D721Med (cell line): ENCODE measurements at regions not wholly inside any gene's neighbourhood (a gene's known extent, or its start where the extent isn't known, plus 50 kb on each side); places are given as distances from the start of the nearest gene placed in this dataset.
"Not testable (repeated sequence)": the region's sequence is repeated elsewhere in the genome, so short reads cannot be mapped to it uniquely, and the experiment has no call there.

Source experiments
- DNase-seq: peaks from one replicate; pipeline ENCODE4 v3.0.0; 2011; ENCODE audit warnings: low spot score; ENCODE audit not compliant: insufficient read length
- FAIRE-seq: peaks from 2 replicates; lab custom pipeline; 2011; peaks lifted over from hg19 to GRCh38; lab: Jason Lieb, UNC
- TF ChIP-seq, protein P1 (sequence below): IDR thresholded peaks from 2 replicates; pipeline ENCODE4 v1.5.1; 2012; ENCODE audit warnings: mild to moderate bottlenecking, control low read depth; ENCODE audit not compliant: insufficient read depth; ENCODE audit errors: missing control alignments

GRCh38 chr12:13924286-13924685 is 57.1 kb downstream of the GRIN2B start:
- TF ChIP-seq, protein P1, sequence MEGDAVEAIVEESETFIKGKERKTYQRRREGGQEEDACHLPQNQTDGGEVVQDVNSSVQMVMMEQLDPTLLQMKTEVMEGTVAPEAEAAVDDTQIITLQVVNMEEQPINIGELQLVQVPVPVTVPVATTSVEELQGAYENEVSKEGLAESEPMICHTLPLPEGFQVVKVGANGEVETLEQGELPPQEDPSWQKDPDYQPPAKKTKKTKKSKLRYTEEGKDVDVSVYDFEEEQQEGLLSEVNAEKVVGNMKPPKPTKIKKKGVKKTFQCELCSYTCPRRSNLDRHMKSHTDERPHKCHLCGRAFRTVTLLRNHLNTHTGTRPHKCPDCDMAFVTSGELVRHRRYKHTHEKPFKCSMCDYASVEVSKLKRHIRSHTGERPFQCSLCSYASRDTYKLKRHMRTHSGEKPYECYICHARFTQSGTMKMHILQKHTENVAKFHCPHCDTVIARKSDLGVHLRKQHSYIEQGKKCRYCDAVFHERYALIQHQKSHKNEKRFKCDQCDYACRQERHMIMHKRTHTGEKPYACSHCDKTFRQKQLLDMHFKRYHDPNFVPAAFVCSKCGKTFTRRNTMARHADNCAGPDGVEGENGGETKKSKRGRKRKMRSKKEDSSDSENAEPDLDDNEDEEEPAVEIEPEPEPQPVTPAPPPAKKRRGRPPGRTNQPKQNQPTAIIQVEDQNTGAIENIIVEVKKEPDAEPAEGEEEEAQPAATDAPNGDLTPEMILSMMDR: no peak
- FAIRE-seq: no peak
- no peak for DNase-seq

- DNase-seq (no peak), FAIRE-seq (no peak)
- TF ChIP-seq, protein P1: no peak
Observed at GRCh38 chr12:13918897-13919296, 62.5 kb downstream of the GRIN2B start.

- TF ChIP-seq, protein P1: no peak
- DNase-seq: no peak
- FAIRE-seq: no peak
Observed at GRCh38 chr12:13915096-13915495, 66.3 kb downstream of the GRIN2B start.

DNA sequence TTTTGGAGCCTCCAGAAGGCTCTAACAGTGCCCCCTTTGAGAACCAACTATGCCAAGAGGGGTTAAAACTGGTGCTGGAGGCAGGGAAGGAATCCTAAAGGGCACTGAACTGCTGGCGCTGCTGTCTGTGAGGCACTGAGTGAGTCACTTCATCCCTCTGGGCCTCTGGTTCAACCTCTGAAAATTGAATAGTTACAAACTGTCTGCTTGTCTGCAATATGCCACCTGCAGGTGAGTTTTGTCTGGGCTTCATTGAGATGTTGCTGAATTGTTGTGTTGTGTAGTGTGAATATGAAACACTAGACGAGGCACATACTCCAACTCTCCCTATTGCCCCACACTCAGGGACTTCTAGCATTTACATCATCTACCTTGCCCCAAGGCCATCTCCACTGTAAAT is 68.0 kb downstream of the GRIN2B start:
- FAIRE-seq: no peak
- TF ChIP-seq, protein P1: no peak
- no peak for DNase-seq

DNA sequence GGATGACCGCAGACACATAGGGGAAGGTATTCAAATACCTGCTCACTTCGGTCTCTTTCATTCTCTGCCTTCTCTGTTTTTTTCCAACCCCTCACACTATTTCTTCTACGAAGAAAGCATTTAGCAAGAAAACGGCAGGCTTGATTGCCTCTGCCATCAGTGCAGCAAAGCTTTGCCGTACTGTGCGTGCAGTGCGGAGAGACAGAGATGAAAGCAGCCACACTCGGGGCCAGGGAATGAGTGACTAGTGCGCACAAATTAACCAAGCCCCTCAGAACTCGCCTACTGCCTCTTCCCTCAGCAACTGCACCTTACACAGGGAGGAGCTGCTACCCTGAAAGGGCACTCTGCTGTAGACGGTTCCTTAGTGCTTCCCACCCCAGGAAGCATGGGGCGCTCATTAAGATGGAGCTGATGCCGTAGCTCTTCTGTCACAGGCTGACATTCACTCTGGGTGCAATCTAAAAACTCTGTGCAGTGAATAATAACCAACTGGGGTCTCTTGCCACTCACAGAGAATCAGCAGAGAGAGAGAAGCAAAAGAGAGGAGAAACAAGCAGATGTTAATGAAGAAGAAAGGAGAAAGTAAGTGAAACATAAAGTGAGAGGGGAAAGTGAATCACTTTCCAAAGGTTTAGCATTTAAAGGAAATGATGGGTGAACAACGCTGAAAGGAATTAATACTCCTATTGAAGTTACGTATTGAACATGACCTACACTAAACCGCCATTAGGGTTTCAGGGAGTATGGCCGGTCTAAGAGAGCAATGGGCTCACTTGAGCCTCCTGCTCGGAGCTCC is 69.4 kb downstream of the GRIN2B start:
- DNase-seq (no peak), FAIRE-seq (no peak)
- TF ChIP-seq, protein P1: no peak

- DNase-seq (no peak), FAIRE-seq (no peak)
- TF ChIP-seq, protein P1: no peak
Observed at GRCh38 chr12:13905794-13906193, 75.6 kb downstream of the GRIN2B start.

DNA sequence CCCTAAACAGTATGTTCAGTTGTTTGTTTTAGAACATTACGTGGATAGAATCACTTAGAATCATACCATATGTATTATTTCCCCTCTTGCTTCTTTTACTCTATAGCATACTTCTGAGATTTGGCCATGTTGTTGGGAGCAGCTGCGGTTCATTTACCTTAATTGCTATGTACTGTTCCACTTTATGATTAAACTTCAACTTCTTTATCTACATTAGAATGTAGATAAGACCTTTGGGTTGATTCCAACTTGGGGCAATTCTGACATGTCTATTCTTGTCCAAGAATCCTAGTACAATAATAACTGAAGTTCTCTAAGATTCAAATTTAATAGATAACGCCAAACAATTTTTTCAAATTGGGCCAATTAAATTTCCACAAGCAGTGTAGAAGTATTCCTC is 80.7 kb downstream of the GRIN2B start:
- DNase-seq (no peak), FAIRE-seq (no peak)

DNA sequence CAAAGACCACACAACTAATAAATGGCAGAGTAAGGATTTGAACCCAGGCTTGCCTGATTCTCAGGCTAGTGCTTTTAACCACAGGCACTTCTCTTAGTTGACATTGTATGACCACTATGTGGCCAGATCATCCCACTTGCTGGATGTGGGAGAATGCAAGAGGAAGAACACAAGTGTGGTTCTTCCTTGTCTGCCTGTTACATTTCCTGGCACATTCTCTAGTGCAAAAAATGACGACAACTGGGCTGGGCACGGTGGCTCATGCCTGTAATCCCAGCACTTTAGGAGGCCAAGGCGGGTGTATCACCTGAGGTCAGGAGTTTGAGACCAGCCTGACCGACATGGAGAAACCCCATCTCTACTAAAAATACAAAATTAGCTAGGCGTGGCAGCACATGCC is 83.0 kb downstream of the GRIN2B start:
- DNase-seq, FAIRE-seq: not testable (repeated sequence)

More for the DNA sequence above, 80.7 kb downstream of the GRIN2B start:
- TF ChIP-seq, protein P1: no peak
